Osteoblast (primary cell): ENCODE measurements at regions not wholly inside any gene's neighbourhood (a gene's known extent, or its start where the extent isn't known, plus 50 kb on each side); places are given as distances from the start of the nearest gene placed in this dataset.

ENCODE experiments used
- DNase-seq: peaks from one replicate; pipeline ENCODE4 v3.0.0; 2011; ENCODE audit warnings: low spot score, mixed read lengths; ENCODE audit not compliant: insufficient read length; ENCODE audit errors: missing footprints
- H2AFZ ChIP-seq: 2 replicates; pipeline ENCODE4 v1.6.0; 2011; ENCODE audit warnings: mild to moderate bottlenecking, low read length
- H3K27ac ChIP-seq: 2 replicates; pipeline ENCODE4 v1.5.1; 2011; ENCODE audit warnings: mild to moderate bottlenecking, low read depth, low read length, moderate library complexity
- H3K27me3 ChIP-seq: 2 replicates; pipeline ENCODE4 v1.6.0; 2012; ENCODE audit warnings: mild to moderate bottlenecking, control low read depth, inconsistent platforms, low read length, moderate library complexity; ENCODE audit not compliant: insufficient read depth
- H3K36me3 ChIP-seq: 2 replicates; pipeline ENCODE4 v1.5.1; 2011; ENCODE audit warnings: mild to moderate bottlenecking, low read length, control low read depth, moderate library complexity; ENCODE audit not compliant: insufficient read depth
- H3K4me1 ChIP-seq: 2 replicates; pipeline ENCODE4 v1.5.1; 2011; ENCODE audit warnings: mild to moderate bottlenecking, low read length, control low read depth, moderate library complexity; ENCODE audit not compliant: insufficient read depth
- H3K4me2 ChIP-seq: 2 replicates; pipeline ENCODE4 v1.6.0; 2011; ENCODE audit warnings: mild to moderate bottlenecking, low read length; ENCODE audit not compliant: insufficient read depth
- H3K4me3 ChIP-seq: fragments of 200-600 bp; sonication (generic); 3 replicates; pipeline ENCODE4 v1.5.1; 2012; ENCODE audit warnings: mild to moderate bottlenecking, low read length, inconsistent platforms; ENCODE audit not compliant: insufficient read depth
- H3K79me2 ChIP-seq: 2 replicates; pipeline ENCODE4 v1.6.0; 2012; ENCODE audit warnings: mild to moderate bottlenecking, low read length, control low read depth, inconsistent platforms; ENCODE audit not compliant: insufficient read depth
- H3K9me3 ChIP-seq: 2 replicates; pipeline ENCODE4 v1.5.1; 2011; ENCODE audit warnings: low read depth, low read length, control low read depth
- H4K20me1 ChIP-seq: 2 replicates; pipeline ENCODE4 v1.6.0; 2012; ENCODE audit warnings: mild to moderate bottlenecking, low read length, control low read depth; ENCODE audit not compliant: insufficient read depth
- TF ChIP-seq, protein P1 (sequence below): IDR thresholded peaks from 2 replicates; pipeline ENCODE4 v1.5.1; 2011; ENCODE audit warnings: mild to moderate bottlenecking, low read depth, low read length, moderate library complexity; ENCODE audit errors: extremely low read depth

DNA sequence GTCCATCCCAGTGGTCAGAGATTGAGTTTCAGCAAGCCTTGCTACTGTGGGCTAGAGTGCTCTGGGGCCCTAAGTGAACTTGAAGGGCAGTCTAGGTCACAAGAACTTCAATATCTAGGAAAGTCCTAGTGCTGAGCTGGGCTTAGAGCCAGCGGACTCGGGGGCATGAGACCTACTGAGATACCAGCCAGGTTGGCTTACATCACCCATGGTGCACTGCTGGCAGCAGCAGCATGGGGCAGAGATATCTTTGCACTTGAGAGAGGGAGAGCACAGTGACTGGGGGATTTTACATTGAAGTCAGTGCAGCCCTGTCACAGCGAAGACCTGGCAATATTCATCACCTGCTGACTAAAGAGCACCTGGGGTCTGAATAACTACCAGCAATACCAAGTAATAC is 158.3 kb upstream of the PRKD1 start:
- H3K27ac ChIP-seq = no peak overlapping the region
- no peaks in the 10 kb centered on the region for H4K20me1 ChIP-seq
- H3K4me1 ChIP-seq = no peaks in the 10 kb centered on the region
- H3K79me2 ChIP-seq = no peaks in the 10 kb centered on the region
- H2AFZ ChIP-seq = no peak overlapping the region
- H3K36me3 ChIP-seq = no peaks in the 10 kb centered on the region
- no peak overlapping the region for H3K4me2 ChIP-seq
- H3K27me3 ChIP-seq = no peaks in the 10 kb centered on the region
- DNase-seq = no peak
- H3K9me3 ChIP-seq = no peaks in the 10 kb centered on the region
- TF ChIP-seq, protein P1, sequence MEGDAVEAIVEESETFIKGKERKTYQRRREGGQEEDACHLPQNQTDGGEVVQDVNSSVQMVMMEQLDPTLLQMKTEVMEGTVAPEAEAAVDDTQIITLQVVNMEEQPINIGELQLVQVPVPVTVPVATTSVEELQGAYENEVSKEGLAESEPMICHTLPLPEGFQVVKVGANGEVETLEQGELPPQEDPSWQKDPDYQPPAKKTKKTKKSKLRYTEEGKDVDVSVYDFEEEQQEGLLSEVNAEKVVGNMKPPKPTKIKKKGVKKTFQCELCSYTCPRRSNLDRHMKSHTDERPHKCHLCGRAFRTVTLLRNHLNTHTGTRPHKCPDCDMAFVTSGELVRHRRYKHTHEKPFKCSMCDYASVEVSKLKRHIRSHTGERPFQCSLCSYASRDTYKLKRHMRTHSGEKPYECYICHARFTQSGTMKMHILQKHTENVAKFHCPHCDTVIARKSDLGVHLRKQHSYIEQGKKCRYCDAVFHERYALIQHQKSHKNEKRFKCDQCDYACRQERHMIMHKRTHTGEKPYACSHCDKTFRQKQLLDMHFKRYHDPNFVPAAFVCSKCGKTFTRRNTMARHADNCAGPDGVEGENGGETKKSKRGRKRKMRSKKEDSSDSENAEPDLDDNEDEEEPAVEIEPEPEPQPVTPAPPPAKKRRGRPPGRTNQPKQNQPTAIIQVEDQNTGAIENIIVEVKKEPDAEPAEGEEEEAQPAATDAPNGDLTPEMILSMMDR = no peak
- no peak overlapping the region for H3K4me3 ChIP-seq

DNA sequence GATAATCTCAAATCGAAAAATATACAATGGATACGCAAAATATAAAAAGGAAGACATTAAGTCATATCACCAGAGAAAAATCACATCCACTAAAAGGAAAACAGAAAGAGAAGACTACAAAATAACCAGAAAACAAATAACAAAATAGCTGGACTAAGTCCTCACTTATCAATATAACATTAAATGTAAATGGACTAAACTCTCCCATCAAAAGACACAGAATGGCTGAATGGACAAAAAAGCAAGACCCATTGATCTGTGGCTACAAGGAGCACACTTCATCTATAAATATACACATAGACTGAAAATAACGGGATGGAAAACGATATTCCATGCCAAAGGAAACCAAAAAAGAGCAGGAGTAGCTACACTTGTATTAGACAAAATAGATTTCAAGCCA is 161.0 kb upstream of the PRKD1 start:
- no peaks in the 10 kb centered on the region for H3K27me3 ChIP-seq
- H3K27ac ChIP-seq = no peak overlapping the region
- H3K4me1 ChIP-seq = no peaks in the 10 kb centered on the region
- no peak overlapping the region for H3K4me3 ChIP-seq
- no peaks in the 10 kb centered on the region for H3K9me3 ChIP-seq
- H3K79me2 ChIP-seq = no peaks in the 10 kb centered on the region
- H2AFZ ChIP-seq = no peak overlapping the region
- H3K36me3 ChIP-seq = no peaks in the 10 kb centered on the region
- TF ChIP-seq, protein P1 = no peak
- H4K20me1 ChIP-seq = no peaks in the 10 kb centered on the region
- H3K4me2 ChIP-seq = no peak overlapping the region
- DNase-seq = no peak

DNA sequence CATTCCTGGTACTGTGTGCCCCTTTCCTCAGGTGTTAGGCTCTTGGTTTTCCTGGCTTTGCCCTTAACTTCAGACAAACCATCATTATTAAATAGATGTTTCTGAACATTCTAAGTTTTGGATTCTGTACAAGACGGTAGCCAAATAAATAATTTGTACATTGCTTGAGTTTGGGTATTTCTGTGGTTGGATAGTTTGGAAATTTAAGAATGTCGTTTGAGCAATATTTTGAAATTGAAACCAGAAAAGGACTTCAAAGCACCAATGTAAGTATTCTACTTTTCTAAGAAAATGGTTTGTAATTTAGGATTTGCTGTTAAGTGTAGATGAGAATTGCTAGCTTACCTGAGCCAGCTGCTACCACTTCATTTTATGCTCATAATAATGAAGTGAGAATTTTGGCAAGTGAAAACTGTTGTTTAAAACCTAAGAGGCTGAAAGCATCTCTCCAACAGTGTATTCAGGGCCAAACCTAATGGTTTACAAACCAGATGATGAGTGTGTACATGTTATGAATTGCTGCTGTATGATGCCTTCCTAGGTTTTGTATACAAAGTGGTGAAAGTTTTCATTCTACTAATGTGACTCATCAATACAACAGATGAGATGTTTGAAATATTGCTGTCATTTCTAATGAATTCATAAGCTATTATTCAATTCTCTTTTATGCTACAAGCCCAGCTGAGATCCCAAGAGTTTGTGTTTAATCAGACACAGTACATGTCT is 181.5 kb upstream of the PRKD1 start:
- Histone ChIP-seq H3K4me1 (no peaks in the 10 kb centered on the region), H3K36me3 (no peaks in the 10 kb centered on the region), H3K27ac (no peak overlapping the region), H4K20me1 (no peaks in the 10 kb centered on the region), H3K27me3 (no peaks in the 10 kb centered on the region), H3K79me2 (no peaks in the 10 kb centered on the region), H3K4me3 (no peak overlapping the region), H3K9me3 (no peaks in the 10 kb centered on the region), H3K4me2 (peak overlapping the region; percentile 1), H2AFZ (no peak overlapping the region)
- TF ChIP-seq, protein P1 = no peak
- DNase-seq = peak; percentile 51

DNA sequence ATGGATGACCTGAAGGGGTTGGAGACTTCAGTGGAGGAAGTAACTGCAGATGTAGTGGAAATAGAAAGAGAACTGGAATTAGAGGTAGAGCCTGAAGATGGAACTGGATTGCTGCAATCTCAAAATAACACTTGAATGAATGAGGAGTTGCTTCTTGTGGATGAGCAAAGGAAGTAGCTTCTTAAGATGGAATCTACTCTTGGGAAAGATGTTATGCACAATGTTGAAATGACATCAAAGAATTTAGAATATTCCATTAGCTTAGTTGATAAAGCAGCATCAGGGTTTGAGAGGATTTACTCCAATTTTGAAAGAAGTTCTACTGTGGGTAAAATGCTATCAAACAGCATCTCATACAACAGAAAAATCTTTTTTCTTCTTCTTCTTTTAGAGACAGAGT is 186.4 kb upstream of the PRKD1 start:
- Histone ChIP-seq H4K20me1 (no peaks in the 10 kb centered on the region), H3K36me3 (no peaks in the 10 kb centered on the region), H2AFZ (no peak overlapping the region), H3K4me3 (no peak overlapping the region), H3K27me3 (no peaks in the 10 kb centered on the region), H3K79me2 (no peaks in the 10 kb centered on the region), H3K4me1 (no peaks in the 10 kb centered on the region), H3K27ac (no peak overlapping the region), H3K9me3 (no peaks in the 10 kb centered on the region), H3K4me2 (no peak overlapping the region)
- TF ChIP-seq, protein P1 = no peak
- DNase-seq = no peak
